Natural killer cell (primary cell): ENCODE measurements at regions not wholly inside any gene's neighbourhood (a gene's known extent, or its start where the extent isn't known, plus 50 kb on each side); places are given as distances from the start of the nearest gene placed in this dataset.

ENCODE experiments used
- ATAC-seq, 3 donors: fragments of 150-1000 bp in 2 of 3; fragments of 200-7000 bp in 1 of 3; cut with Tn5 transposase; 1 replicate in 1 of 3; 2 replicates in 2 of 3; pipeline ENCODE4 v1.10.0; 2021; ENCODE audit warnings: mild to moderate bottlenecking in 2 of 3, moderate library complexity in 2 of 3
- DNase-seq, 2 donors: peaks; one replicate each; pipeline versions ENCODE4 v3.0.0 to v3.0.0-alpha.2; 2013 to 2021; ENCODE audit warnings: mixed read lengths in 1 of 2
- H3K27ac ChIP-seq: one replicate; pipeline ENCODE4 v1.5.1; 2013; ENCODE audit warnings: mild to moderate bottlenecking, low read length
- H3K27me3 ChIP-seq: one replicate; pipeline ENCODE4 v1.6.1; 2013; ENCODE audit warnings: low read length; ENCODE audit not compliant: control insufficient read depth, insufficient read depth
- H3K36me3 ChIP-seq: one replicate; pipeline ENCODE4 v1.6.1; 2013; ENCODE audit warnings: low read length; ENCODE audit not compliant: control insufficient read depth, insufficient read depth
- H3K4me1 ChIP-seq: one replicate; pipeline ENCODE4 v1.6.1; 2013; ENCODE audit warnings: low read length; ENCODE audit not compliant: control insufficient read depth, insufficient read depth
- H3K4me3 ChIP-seq: one replicate; pipeline ENCODE4 v1.5.1; 2013; ENCODE audit warnings: low read length
- H3K9me3 ChIP-seq: one replicate; pipeline ENCODE4 v1.6.1; 2013; ENCODE audit warnings: low read length; ENCODE audit not compliant: control insufficient read depth, insufficient read depth
- H3K27ac Mint-ChIP-seq, 2 donors: one replicate each; pipeline ENCODE4 v1.8.0; 2022; ENCODE audit warnings: mild to moderate bottlenecking in 2 of 2, mixed read lengths in 2 of 2, moderate library complexity in 1 of 2
- H3K27me3 Mint-ChIP-seq, 2 donors: one replicate each; pipeline ENCODE4 v1.8.0; 2022; ENCODE audit warnings: low read depth in 2 of 2, mixed read lengths in 2 of 2
- H3K36me3 Mint-ChIP-seq: one replicate; pipeline ENCODE4 v1.8.0; 2022; ENCODE audit warnings: mixed read lengths
- H3K4me1 Mint-ChIP-seq, 2 donors: one replicate each; pipeline ENCODE4 v1.8.0; 2022; ENCODE audit warnings: mixed read lengths in 2 of 2
- H3K4me3 Mint-ChIP-seq: one replicate; pipeline ENCODE4 v1.8.0; 2022; ENCODE audit warnings: mild to moderate bottlenecking, moderate library complexity, mixed read lengths
- H3K9me3 Mint-ChIP-seq, 2 donors: one replicate each; pipeline ENCODE4 v1.8.0; 2022; ENCODE audit warnings: mixed read lengths in 2 of 2
- CTCF ChIP-seq: fragments of 200-600 bp; IDR thresholded peaks from one replicate; pipeline ENCODE4 v1.8.0; 2022; ENCODE audit warnings: antibody characterized with exemption
- WGBS: methylation state at CpG from one replicate; pipeline ENCODE4 v1.1.7; 2013; ENCODE audit warnings: missing lambda C conversion rate; ENCODE audit not compliant: insufficient coverage; 5-methylcytosine and 5-hydroxymethylcytosine counted together
- intact Hi-C: fragments of 100-400 bp; cut with micrococcal nuclease; formaldehyde crosslinking; loops from one replicate; pipeline ENCODE4 v1.14.2; 2022

GRCh38 chr22:27456696-27457503 lies 344.7 kb downstream of the MN1 start:
- Mint-ChIP-seq H3K27ac (no peak overlapping the region), H3K4me3 (no peak overlapping the region), H3K9me3 (no peaks in the 10 kb centered on the region), H3K36me3 (no peaks in the 10 kb centered on the region), H3K4me1 (no peaks in the 10 kb centered on the region), H3K27me3 (peaks cover 0 to 19% of the 10 kb centered on the region in 2 donors)
- no peak for DNase-seq
- TF ChIP-seq CTCF: no peak
- Histone ChIP-seq H3K9me3 (no peaks in the 10 kb centered on the region), H3K27me3 (no peaks in the 10 kb centered on the region), H3K27ac (no peak overlapping the region), H3K36me3 (no peaks in the 10 kb centered on the region), H3K4me1 (no peaks in the 10 kb centered on the region), H3K4me3 (no peak overlapping the region)
- WGBS: 80% methylated on average over 9 of the region's 10 CpGs
- no peak for ATAC-seq
- intact Hi-C loops: no loop called here

GRCh38 chr22:27459999-27460398 lies 341.6 kb downstream of the MN1 start:
- 39% methylated on average over 3 of the region's 3 CpGs for WGBS
- no peaks in the 10 kb centered on the region for H3K27me3 ChIP-seq
- intact Hi-C loops: no loop called here
- no peaks in the 10 kb centered on the region for H3K9me3 Mint-ChIP-seq
- H3K36me3 ChIP-seq: no peaks in the 10 kb centered on the region
- ATAC-seq (no peak), DNase-seq (no peak)
- no peak for TF ChIP-seq CTCF
- no peak overlapping the region for H3K27ac ChIP-seq
- H3K4me3 ChIP-seq: no peak overlapping the region
- H3K36me3 Mint-ChIP-seq: no peaks in the 10 kb centered on the region
- H3K4me3 Mint-ChIP-seq: no peak overlapping the region
- H3K4me1 ChIP-seq: no peaks in the 10 kb centered on the region
- peaks cover 7 to 14% of the 10 kb centered on the region in 2 donors for H3K27me3 Mint-ChIP-seq
- no peak overlapping the region for H3K27ac Mint-ChIP-seq
- H3K9me3 ChIP-seq: no peaks in the 10 kb centered on the region
- no peaks in the 10 kb centered on the region for H3K4me1 Mint-ChIP-seq

- Histone ChIP-seq H3K36me3 (no peaks in the 10 kb centered on the region), H3K27me3 (no peaks in the 10 kb centered on the region), H3K4me1 (no peaks in the 10 kb centered on the region), H3K4me3 (no peak overlapping the region), H3K27ac (no peak overlapping the region), H3K9me3 (no peaks in the 10 kb centered on the region)
- Mint-ChIP-seq H3K4me3 (no peak overlapping the region), H3K36me3 (no peaks in the 10 kb centered on the region), H3K9me3 (no peaks in the 10 kb centered on the region), H3K27ac (no peak overlapping the region), H3K4me1 (no peaks in the 10 kb centered on the region), H3K27me3 (peaks cover 7 to 11% of the 10 kb centered on the region in 2 donors)
- WGBS: 71% methylated on average over 5 of the region's 6 CpGs
- intact Hi-C loops: no loop called here
- no peak for DNase-seq
- no peak for TF ChIP-seq CTCF
- no peak for ATAC-seq
Measured at GRCh38 chr22:27460591-27461347, 340.8 kb downstream of the MN1 start.
